ENCODE measurements at regions not wholly inside any gene's neighbourhood (a gene's known extent, or its start where the extent isn't known, plus 50 kb on each side); places are given as distances from the start of the nearest gene placed in this dataset.

GRCh38 chr4:96366632-96367031 lies 526.7 kb downstream of the PDHA2 start:
- H3K9ac ChIP-seq (ENCODE audit: control insufficient read depth, insufficient read depth, low read length), result no peak overlapping the region
- intact Hi-C loops (cut with micrococcal nuclease; ENCODE audit: unreplicated experiment) (no loop called here), in situ Hi-C loops (cut with MboI) (no loop called here)
- no peaks in the 10 kb centered on the region for H3K9me3 ChIP-seq (replicated peaks; ENCODE audit: control insufficient read depth, insufficient read depth, low read length)
- no peak for DNase-seq (ENCODE audit: low read depth, low spot score)
- ChIA-PET CTCF (interaction anchor here (0.7 to 1.0 kb wide), 2 partner anchors 14 to 18 kb away, joined by 3 to 4 read pairs; no protein-coding TSS in a partner anchor), POLR2A (no interaction called here), SMC1A (ENCODE audit: uncharacterized antibody, unreplicated experiment) (interaction anchor here (0.9 kb wide), 1 partner anchor 12 kb away, joined by 3 read pairs; no protein-coding TSS in a partner anchor), RAD21 (ENCODE audit: unreplicated experiment) (no interaction called here)
- no peak overlapping the region for H3K27ac ChIP-seq (ENCODE audit: control insufficient read depth, insufficient read depth)
- no peak overlapping the region for H3K4me2 ChIP-seq (ENCODE audit: control insufficient read depth, insufficient read depth)
- H2AFZ ChIP-seq (ENCODE audit: control insufficient read depth, low read depth, low read length), result no peak overlapping the region
- BruUV-seq (replicated peaks), result no TSS peak
- 0% methylated on average over 1 of the region's 1 CpG for WGBS (ENCODE audit: insufficient coverage, insufficient replicate concordance, low lambda C conversion rate, missing lambda C conversion rate)
- no peaks in the 10 kb centered on the region for H3K79me2 ChIP-seq (ENCODE audit: control insufficient read depth, insufficient read depth, low read length)
- FAIRE-seq, result no peak
- H3K36me3 ChIP-seq (ENCODE audit: control insufficient read depth in 2 of 2, insufficient read depth in 2 of 2, low read length in 1 of 2), result no peaks in the 10 kb centered on the region
- no peaks in the 10 kb centered on the region for H3K4me1 ChIP-seq (ENCODE audit: control insufficient read depth, insufficient read depth, low read length)
- no peak for ATAC-seq
- H3K4me3 ChIP-seq, result no peak overlapping the region
- H3K27me3 ChIP-seq (replicated peaks in 1 of 2; ENCODE audit: control insufficient read depth in 2 of 2, insufficient read depth in 2 of 2, low read length in 1 of 2), result no peaks in the 10 kb centered on the region
- TF ChIP-seq MLLT1 (IDR thresholded peaks at IDR 0.05) (no peak), HCFC1 (IDR thresholded peaks at IDR 0.05; ENCODE audit: low read length) (no peak), BRCA1 (IDR thresholded peaks at IDR 0.05; ENCODE audit: low read depth, low read length) (no peak), ZNF274 (IDR thresholded peaks at IDR 0.05; ENCODE audit: insufficient read depth, insufficient read length) (no peak), HDGF (IDR thresholded peaks at IDR 0.05) (no peak), EED (IDR thresholded peaks at IDR 0.05; ENCODE audit: low read depth) (no peak), RUNX3 (IDR thresholded peaks at IDR 0.05; ENCODE audit: low read length) (no peak), SP1 (IDR thresholded peaks at IDR 0.05; ENCODE audit: low read depth, low read length) (no peak), WRNIP1 (IDR thresholded peaks at IDR 0.05; ENCODE audit: borderline replicate concordance, low read depth, low read length) (no peak)
- H4K20me1 ChIP-seq (ENCODE audit: control insufficient read depth, insufficient read depth), result no peaks in the 10 kb centered on the region

DNA sequence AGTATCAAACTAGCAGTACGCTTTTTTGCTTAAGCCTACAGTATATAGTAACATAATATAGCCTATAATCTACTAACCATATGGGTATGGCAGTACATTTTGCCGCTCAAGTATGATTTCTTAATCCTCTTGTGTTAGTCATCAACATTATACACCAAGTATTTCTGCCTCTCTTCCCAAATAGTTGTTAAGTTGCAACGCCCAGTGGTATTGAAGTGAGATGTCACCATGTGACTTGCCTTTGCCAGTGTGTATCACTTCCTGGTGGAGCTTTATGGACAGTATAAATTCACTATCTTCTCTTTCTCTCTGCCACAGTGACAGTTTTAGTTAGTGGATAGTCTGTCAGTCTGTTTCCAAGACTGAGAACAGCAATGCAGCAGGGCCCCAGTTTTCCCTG lies 535.5 kb downstream of the PDHA2 start:
- ATAC-seq (no peak), FAIRE-seq (no peak), DNase-seq (ENCODE audit: low read depth, low spot score) (no peak)
- H3K79me2 ChIP-seq (ENCODE audit: control insufficient read depth, insufficient read depth, low read length), result no peaks in the 10 kb centered on the region
- H3K27me3 ChIP-seq (replicated peaks in 1 of 2; ENCODE audit: control insufficient read depth in 2 of 2, insufficient read depth in 2 of 2, low read length in 1 of 2), result no peaks in the 10 kb centered on the region
- intact Hi-C loops (cut with micrococcal nuclease; ENCODE audit: unreplicated experiment) (no loop called here), in situ Hi-C loops (cut with MboI) (no loop called here)
- ChIA-PET SMC1A (ENCODE audit: uncharacterized antibody, unreplicated experiment) (no interaction called here), RAD21 (ENCODE audit: unreplicated experiment) (no interaction called here), POLR2A (no interaction called here), CTCF (no interaction called here)
- H3K27ac ChIP-seq (ENCODE audit: control insufficient read depth, insufficient read depth), result no peak overlapping the region
- no peak overlapping the region for H3K9ac ChIP-seq (ENCODE audit: control insufficient read depth, insufficient read depth, low read length)
- no peaks in the 10 kb centered on the region for H3K36me3 ChIP-seq (ENCODE audit: control insufficient read depth in 2 of 2, insufficient read depth in 2 of 2, low read length in 1 of 2)
- H3K9me3 ChIP-seq (replicated peaks; ENCODE audit: control insufficient read depth, insufficient read depth, low read length), result no peaks in the 10 kb centered on the region
- H4K20me1 ChIP-seq (ENCODE audit: control insufficient read depth, insufficient read depth), result no peaks in the 10 kb centered on the region
- H3K4me2 ChIP-seq (ENCODE audit: control insufficient read depth, insufficient read depth), result no peak overlapping the region
- no peak overlapping the region for H2AFZ ChIP-seq (ENCODE audit: control insufficient read depth, low read depth, low read length)
- BruUV-seq (replicated peaks), result no TSS peak
- 10% methylated on average over 3 of the region's 3 CpGs for WGBS (ENCODE audit: insufficient coverage, insufficient replicate concordance, low lambda C conversion rate, missing lambda C conversion rate)
- H3K4me3 ChIP-seq, result no peak overlapping the region
- H3K4me1 ChIP-seq (ENCODE audit: control insufficient read depth, insufficient read depth, low read length), result no peaks in the 10 kb centered on the region
- TF ChIP-seq BCL11A (IDR thresholded peaks at IDR 0.05; ENCODE audit: low read depth, low read length) (no peak), ZBED1 (IDR thresholded peaks at IDR 0.05; ENCODE audit: borderline replicate concordance) (no peak), SMAD1 (IDR thresholded peaks at IDR 0.05; ENCODE audit: low read depth, partially characterized antibody) (no peak), JUNB (IDR thresholded peaks at IDR 0.05) (no peak), SMC3 (IDR thresholded peaks at IDR 0.05; ENCODE audit: borderline replicate concordance, low read length) (no peak), ZNF622 (IDR thresholded peaks at IDR 0.05) (no peak), CREB1 (IDR thresholded peaks at IDR 0.05; ENCODE audit: low read depth) (no peak), EZH2 (IDR thresholded peaks at IDR 0.05; ENCODE audit: borderline replicate concordance, control insufficient read depth, low read depth, low read length) (no peak), RELA (IDR thresholded peaks at IDR 0.05; ENCODE audit: borderline replicate concordance, partially characterized antibody) (no peak)

Data from GM12878 (cell line).